PFSK-1 (cell line): ENCODE measurements at regions not wholly inside any gene's neighbourhood (a gene's known extent, or its start where the extent isn't known, plus 50 kb on each side); places are given as distances from the start of the nearest gene placed in this dataset.

ENCODE experiments used
- POLR2AphosphoS5 ChIP-seq: IDR thresholded peaks from 2 replicates; pipeline ENCODE4 v1.6.1; 2012; ENCODE audit warnings: low read depth, mild to moderate bottlenecking, control low read depth, low read length, moderate library complexity
- TF ChIP-seq, protein P1 (sequence below), 2 experiments: IDR thresholded peaks; 2 replicates each; pipeline versions ENCODE4 v1.6.1 to v1.8.0; 2011 to 2012; ENCODE audit warnings: low read depth in 2 of 2, low read length in 2 of 2, control low read depth in 1 of 2, inconsistent platforms in 1 of 2, mild to moderate bottlenecking in 1 of 2, moderate library complexity in 1 of 2; ENCODE audit not compliant: insufficient read depth in 1 of 2

DNA sequence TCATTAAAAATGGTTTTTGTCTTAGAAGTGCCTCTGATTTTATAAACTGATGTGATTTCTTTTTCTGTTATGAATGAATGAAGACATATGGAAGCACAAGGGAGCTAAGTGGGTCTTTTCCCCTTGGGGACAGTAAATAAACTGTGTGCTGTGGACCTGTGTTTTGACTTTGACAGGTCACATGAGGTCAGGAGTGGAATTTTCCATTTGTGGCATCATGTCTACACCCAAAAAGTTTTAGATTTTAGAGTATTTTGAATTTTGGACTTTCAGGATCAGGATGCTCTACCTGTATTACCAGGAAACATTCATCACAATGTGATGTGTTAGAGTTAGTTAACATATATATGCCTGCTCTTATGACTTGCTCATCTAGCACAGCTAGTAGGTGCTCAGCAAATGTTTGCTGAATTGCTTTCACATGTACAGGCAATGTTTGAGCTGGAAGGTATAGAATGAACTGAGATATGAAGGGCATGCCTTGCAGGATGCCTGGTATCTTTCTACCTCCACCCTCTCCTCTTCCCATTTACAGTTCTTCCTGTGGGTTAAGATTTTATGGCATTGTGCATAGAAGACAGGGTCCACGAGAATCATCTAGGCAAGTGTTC is 73.2 kb upstream of the NR3C1 start:
- TF ChIP-seq, protein P1, sequence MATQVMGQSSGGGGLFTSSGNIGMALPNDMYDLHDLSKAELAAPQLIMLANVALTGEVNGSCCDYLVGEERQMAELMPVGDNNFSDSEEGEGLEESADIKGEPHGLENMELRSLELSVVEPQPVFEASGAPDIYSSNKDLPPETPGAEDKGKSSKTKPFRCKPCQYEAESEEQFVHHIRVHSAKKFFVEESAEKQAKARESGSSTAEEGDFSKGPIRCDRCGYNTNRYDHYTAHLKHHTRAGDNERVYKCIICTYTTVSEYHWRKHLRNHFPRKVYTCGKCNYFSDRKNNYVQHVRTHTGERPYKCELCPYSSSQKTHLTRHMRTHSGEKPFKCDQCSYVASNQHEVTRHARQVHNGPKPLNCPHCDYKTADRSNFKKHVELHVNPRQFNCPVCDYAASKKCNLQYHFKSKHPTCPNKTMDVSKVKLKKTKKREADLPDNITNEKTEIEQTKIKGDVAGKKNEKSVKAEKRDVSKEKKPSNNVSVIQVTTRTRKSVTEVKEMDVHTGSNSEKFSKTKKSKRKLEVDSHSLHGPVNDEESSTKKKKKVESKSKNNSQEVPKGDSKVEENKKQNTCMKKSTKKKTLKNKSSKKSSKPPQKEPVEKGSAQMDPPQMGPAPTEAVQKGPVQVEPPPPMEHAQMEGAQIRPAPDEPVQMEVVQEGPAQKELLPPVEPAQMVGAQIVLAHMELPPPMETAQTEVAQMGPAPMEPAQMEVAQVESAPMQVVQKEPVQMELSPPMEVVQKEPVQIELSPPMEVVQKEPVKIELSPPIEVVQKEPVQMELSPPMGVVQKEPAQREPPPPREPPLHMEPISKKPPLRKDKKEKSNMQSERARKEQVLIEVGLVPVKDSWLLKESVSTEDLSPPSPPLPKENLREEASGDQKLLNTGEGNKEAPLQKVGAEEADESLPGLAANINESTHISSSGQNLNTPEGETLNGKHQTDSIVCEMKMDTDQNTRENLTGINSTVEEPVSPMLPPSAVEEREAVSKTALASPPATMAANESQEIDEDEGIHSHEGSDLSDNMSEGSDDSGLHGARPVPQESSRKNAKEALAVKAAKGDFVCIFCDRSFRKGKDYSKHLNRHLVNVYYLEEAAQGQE (IDR thresholded peaks at IDR 0.05; ENCODE audit: insufficient read depth in 1 of 2, low read depth in 2 of 2, low read length in 2 of 2): no peak
- TF ChIP-seq POLR2AphosphoS5: no peak
